GM12878 (cell line): ENCODE measurements at regions not wholly inside any gene's neighbourhood (a gene's known extent, or its start where the extent isn't known, plus 50 kb on each side); places are given as distances from the start of the nearest gene placed in this dataset.

Source experiments
- ATAC-seq: fragments of 200-7000 bp; cut with Tn5 transposase; 3 replicates; pipeline ENCODE4 v1.9.1; 2020; ENCODE audit warnings: mild to moderate bottlenecking, moderate library complexity
- BruUV-seq: library from RNA; stranded (reverse); fragments of 400-500 nt; replicated peaks from 2 replicates; lab custom pipeline; 2021; lab: Mats Ljungman, UMichigan
- CTCF ChIA-PET: fragments of 300-600 bp; sonication (Branson Sonifier 250); formaldehyde crosslinking; extraction: SDS; loops from one replicate; lab custom pipeline; 2021; ENCODE audit warnings: inconsistent platforms; lab: Yijun Ruan, JAX
- POLR2A ChIA-PET: fragments of 350-600 bp; formaldehyde crosslinking; extraction: SDS; loops from one replicate; lab custom pipeline; 2021; ENCODE audit warnings: inconsistent platforms; lab: Charles Lee
- RAD21 ChIA-PET: fragments of 300-600 bp; sonication (Branson Sonifier 250); formaldehyde crosslinking; loops from one replicate; lab custom pipeline; 2023; ENCODE audit warnings: antibody characterized with exemption; ENCODE audit not compliant: unreplicated experiment; lab: Charles Lee
- SMC1A ChIA-PET: fragments of 300-600 bp; sonication (Branson Sonifier 250); formaldehyde crosslinking; loops from one replicate; lab custom pipeline; 2023; ENCODE audit not compliant: unreplicated experiment, uncharacterized antibody; lab: Charles Lee
- DNase-seq: peaks from one replicate; pipeline ENCODE4 v3.0.0-alpha.2; 2011; ENCODE audit warnings: low read depth, low spot score
- FAIRE-seq: peaks from 3 replicates; lab custom pipeline; 2011; peaks lifted over from hg19 to GRCh38; lab: Jason Lieb, UNC
- H2AFZ ChIP-seq: 2 replicates; pipeline ENCODE4 v1.6.0; 2011; ENCODE audit warnings: low read depth, low read length, control low read depth; ENCODE audit not compliant: control insufficient read depth
- H3K27ac ChIP-seq: 2 replicates; pipeline ENCODE4 v1.5.1; 2011; ENCODE audit warnings: control low read depth; ENCODE audit not compliant: control insufficient read depth, insufficient read depth
- H3K27me3 ChIP-seq, 2 experiments: replicated peaks in 1 of 2; 2 replicates each; pipeline versions ENCODE4 v1.6.0 to v1.6.1; 2011; ENCODE audit warnings: low read length in 1 of 2; ENCODE audit not compliant: control insufficient read depth in 2 of 2, insufficient read depth in 2 of 2
- H3K36me3 ChIP-seq, 2 experiments: 2 replicates each; pipeline ENCODE4 v1.5.1; 2011; ENCODE audit warnings: low read length in 1 of 2; ENCODE audit not compliant: control insufficient read depth in 2 of 2, insufficient read depth in 2 of 2
- H3K4me1 ChIP-seq: 2 replicates; pipeline ENCODE4 v1.6.1; 2011; ENCODE audit warnings: mild to moderate bottlenecking, low read length, moderate library complexity, mixed read lengths; ENCODE audit not compliant: control insufficient read depth, insufficient read depth
- H3K4me2 ChIP-seq: 2 replicates; pipeline ENCODE4 v1.6.0; 2011; ENCODE audit warnings: control low read depth; ENCODE audit not compliant: control insufficient read depth, insufficient read depth
- H3K4me3 ChIP-seq: fragments of 200-600 bp; sonication (generic); 2 replicates; pipeline ENCODE4 v1.5.1; 2016
- H3K79me2 ChIP-seq: 2 replicates; pipeline ENCODE4 v1.6.0; 2011; ENCODE audit warnings: low read length; ENCODE audit not compliant: control insufficient read depth, insufficient read depth
- H3K9ac ChIP-seq: 2 replicates; pipeline ENCODE4 v1.8.0; 2011; ENCODE audit warnings: low read length, control low read depth, mixed read lengths; ENCODE audit not compliant: control insufficient read depth, insufficient read depth
- H3K9me3 ChIP-seq: replicated peaks from 3 replicates; pipeline ENCODE4 v1.5.1; 2011; ENCODE audit warnings: mild to moderate bottlenecking, low read length; ENCODE audit not compliant: control insufficient read depth, insufficient read depth
- H4K20me1 ChIP-seq: 2 replicates; pipeline ENCODE4 v1.6.0; 2011; ENCODE audit not compliant: control insufficient read depth, insufficient read depth
- CHD2 ChIP-seq: IDR thresholded peaks from 2 replicates; pipeline ENCODE4 v1.6.1; 2011; ENCODE audit warnings: low read depth, low read length, improper control_type of control experiment, borderline replicate concordance
- CREB1 ChIP-seq: IDR thresholded peaks from 2 replicates; pipeline ENCODE4 v1.6.1; 2012; ENCODE audit warnings: low read depth, mild to moderate bottlenecking, inconsistent platforms
- EGR1 ChIP-seq, 2 experiments: IDR thresholded peaks; 1 replicate in 1 of 2; 2 replicates in 1 of 2; pipeline ENCODE4 v1.6.1; 2011 to 2012; ENCODE audit warnings: low read depth in 2 of 2, low read length in 2 of 2, borderline replicate concordance in 1 of 2, mild to moderate bottlenecking in 1 of 2, moderate library complexity in 1 of 2
- IRF4 ChIP-seq: IDR thresholded peaks from 2 replicates; pipeline ENCODE4 v1.6.1; 2011; ENCODE audit warnings: low read depth, low read length
- JUND ChIP-seq: IDR thresholded peaks from 2 replicates; pipeline ENCODE4 v1.6.1; 2012; ENCODE audit warnings: low read depth, mild to moderate bottlenecking, low read length, improper control_type of control experiment, moderate library complexity
- KDM1A ChIP-seq: fragments of 200-600 bp; sonication (generic); IDR thresholded peaks from 2 replicates; pipeline ENCODE4 v1.6.1; 2016; ENCODE audit warnings: borderline replicate concordance
- MEF2B ChIP-seq: fragments of 450-650 bp; IDR thresholded peaks from 2 replicates; pipeline ENCODE4 v1.6.1; 2018; ENCODE audit warnings: mild to moderate bottlenecking, moderate library complexity; ENCODE audit not compliant: partially characterized antibody, poor library complexity, severe bottlenecking
- RAD21 ChIP-seq: IDR thresholded peaks from 2 replicates; pipeline ENCODE4 v1.6.1; 2011; ENCODE audit warnings: mild to moderate bottlenecking, low read depth, low read length, moderate library complexity; ENCODE audit not compliant: insufficient read depth
- RCOR1 ChIP-seq: conservative IDR thresholded peaks from 2 replicates; pipeline ENCODE4 v1.6.1; 2012; ENCODE audit warnings: low read depth, low read length, improper control_type of control experiment
- SMAD5 ChIP-seq: IDR thresholded peaks from 2 replicates; pipeline ENCODE4 v1.6.1; 2016; ENCODE audit warnings: antibody characterized with exemption, low read depth
- ZZZ3 ChIP-seq: IDR thresholded peaks from 2 replicates; pipeline ENCODE4 v1.6.1; 2011; ENCODE audit warnings: low read depth; ENCODE audit not compliant: control insufficient read depth, insufficient read length
- WGBS: methylation state at CpG from one replicate; pipeline ENCODE4 v1.1.6; 2016; ENCODE audit warnings: low lambda C conversion rate; ENCODE audit not compliant: insufficient replicate concordance, insufficient coverage; ENCODE audit errors: missing lambda C conversion rate; 5-methylcytosine and 5-hydroxymethylcytosine counted together
- in situ Hi-C: fragments of 300-500 bp; cut with MboI; formaldehyde crosslinking; loops from 9 replicates; pipeline ENCODE4 v1.14.3; 2018; ENCODE audit warnings: mixed read lengths
- intact Hi-C: fragments of 100-400 bp; cut with micrococcal nuclease; formaldehyde crosslinking; loops from one replicate; pipeline ENCODE4 v1.14.2; 2022; ENCODE audit not compliant: unreplicated experiment
- TF ChIP-seq, protein P1 (sequence below): fragments of 450-650 bp; IDR thresholded peaks from 2 replicates; pipeline ENCODE4 v1.6.1; 2017; ENCODE audit warnings: mild to moderate bottlenecking
- TF ChIP-seq, protein P2 (sequence below): fragments of 150-350 bp; IDR thresholded peaks from 2 replicates; pipeline ENCODE4 v1.6.1; 2016; ENCODE audit warnings: low read depth, low read length

DNA sequence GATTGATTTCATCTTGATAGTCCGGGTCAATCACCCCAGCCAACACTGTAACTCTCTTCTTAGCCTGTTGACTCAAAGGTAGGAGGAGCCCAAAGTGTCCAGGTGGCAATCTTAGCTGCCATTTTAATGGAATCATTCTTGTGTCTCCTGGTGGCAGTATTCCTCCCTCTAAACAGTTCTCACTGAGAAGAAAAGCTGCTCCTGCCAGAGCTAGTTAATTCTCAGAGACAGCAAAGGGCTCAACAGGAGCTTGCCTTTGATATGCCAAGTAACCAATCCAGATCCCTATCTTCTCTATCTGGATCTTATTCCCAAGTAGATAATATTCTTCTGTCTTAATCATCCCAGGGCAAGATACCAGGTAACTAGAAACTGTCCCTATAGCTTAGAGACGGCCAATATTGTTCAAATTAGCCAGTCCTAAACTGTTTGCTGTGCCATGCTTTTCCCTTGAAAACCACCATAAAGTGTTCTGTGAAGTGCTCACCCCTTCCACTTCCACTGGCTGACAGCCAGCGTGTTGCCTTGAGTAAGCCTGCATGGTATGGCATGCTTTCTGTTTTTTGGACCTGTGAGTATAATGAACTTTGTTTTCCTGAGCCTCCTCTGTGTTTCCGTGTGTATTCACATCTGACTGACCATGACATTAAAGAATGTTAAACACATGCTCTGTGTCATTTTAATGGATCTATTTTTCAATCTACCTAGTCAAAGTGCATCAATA lies 463.7 kb upstream of the SLITRK5 start:
- Histone ChIP-seq H3K36me3 (no peaks in the 10 kb centered on the region), H3K9me3 (no peaks in the 10 kb centered on the region), H2AFZ (no peak overlapping the region), H3K79me2 (no peaks in the 10 kb centered on the region), H4K20me1 (no peaks in the 10 kb centered on the region), H3K27ac (no peak overlapping the region), H3K4me2 (no peak overlapping the region), H3K9ac (no peak overlapping the region), H3K27me3 (no peaks in the 10 kb centered on the region), H3K4me1 (no peaks in the 10 kb centered on the region), H3K4me3 (no peak overlapping the region)
- WGBS, result 0% methylated on average over 4 of the region's 4 CpGs
- TF ChIP-seq IRF4 (no peak), CHD2 (no peak), CREB1 (no peak), SMAD5 (no peak)
- POLR2A ChIA-PET, result no interaction called here
- in situ Hi-C loops (no loop called here), intact Hi-C loops (no loop called here)
- no TSS peak for BruUV-seq
- SMC1A ChIA-PET, result no interaction called here
- RAD21 ChIA-PET, result no interaction called here
- FAIRE-seq, result no peak
- DNase-seq, result no peak
- no peak for ATAC-seq
- CTCF ChIA-PET, result interaction anchor here (0.9 kb wide), 1 partner anchor 10 kb away, joined by 3 read pairs; no protein-coding TSS in a partner anchor

DNA sequence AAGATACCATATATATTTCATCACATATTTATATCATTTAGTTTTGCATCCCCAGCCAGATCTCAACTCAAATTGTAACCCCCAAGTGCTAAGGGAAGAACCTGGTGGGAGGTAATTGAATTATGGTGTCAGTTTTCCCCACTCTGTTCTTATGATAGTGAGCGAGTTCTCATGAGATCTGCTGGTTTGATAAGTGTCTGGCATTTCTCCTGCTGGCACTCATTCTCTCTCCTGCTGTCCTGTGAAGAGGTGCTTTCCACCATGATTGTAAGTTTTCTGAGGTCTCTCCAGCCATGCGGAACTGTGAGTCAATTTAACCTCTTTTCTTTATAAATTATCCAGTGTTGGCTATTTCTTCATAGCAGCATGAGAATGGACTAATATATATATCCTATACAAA lies 462.5 kb upstream of the SLITRK5 start:
- BruUV-seq, result no TSS peak
- Histone ChIP-seq H4K20me1 (no peaks in the 10 kb centered on the region), H3K36me3 (no peaks in the 10 kb centered on the region), H2AFZ (no peak overlapping the region), H3K9ac (no peak overlapping the region), H3K4me3 (no peak overlapping the region), H3K79me2 (no peaks in the 10 kb centered on the region), H3K4me2 (no peak overlapping the region), H3K4me1 (no peaks in the 10 kb centered on the region), H3K27ac (no peak overlapping the region), H3K9me3 (no peaks in the 10 kb centered on the region), H3K27me3 (no peaks in the 10 kb centered on the region)
- WGBS, result 38% methylated on average over 2 of the region's 2 CpGs
- FAIRE-seq (no peak), ATAC-seq (no peak), DNase-seq (no peak)
- intact Hi-C loops, result no loop called here
- ChIA-PET RAD21 (no interaction called here), SMC1A (no interaction called here), CTCF (no interaction called here), POLR2A (no interaction called here)
- in situ Hi-C loops, result no loop called here
- TF ChIP-seq RAD21, result no peak
- TF ChIP-seq, protein P1, sequence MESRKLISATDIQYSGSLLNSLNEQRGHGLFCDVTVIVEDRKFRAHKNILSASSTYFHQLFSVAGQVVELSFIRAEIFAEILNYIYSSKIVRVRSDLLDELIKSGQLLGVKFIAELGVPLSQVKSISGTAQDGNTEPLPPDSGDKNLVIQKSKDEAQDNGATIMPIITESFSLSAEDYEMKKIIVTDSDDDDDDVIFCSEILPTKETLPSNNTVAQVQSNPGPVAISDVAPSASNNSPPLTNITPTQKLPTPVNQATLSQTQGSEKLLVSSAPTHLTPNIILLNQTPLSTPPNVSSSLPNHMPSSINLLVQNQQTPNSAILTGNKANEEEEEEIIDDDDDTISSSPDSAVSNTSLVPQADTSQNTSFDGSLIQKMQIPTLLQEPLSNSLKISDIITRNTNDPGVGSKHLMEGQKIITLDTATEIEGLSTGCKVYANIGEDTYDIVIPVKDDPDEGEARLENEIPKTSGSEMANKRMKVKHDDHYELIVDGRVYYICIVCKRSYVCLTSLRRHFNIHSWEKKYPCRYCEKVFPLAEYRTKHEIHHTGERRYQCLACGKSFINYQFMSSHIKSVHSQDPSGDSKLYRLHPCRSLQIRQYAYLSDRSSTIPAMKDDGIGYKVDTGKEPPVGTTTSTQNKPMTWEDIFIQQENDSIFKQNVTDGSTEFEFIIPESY, result no peak
- TF ChIP-seq MEF2B, result no peak
- no peak for TF ChIP-seq KDM1A
- no peak for TF ChIP-seq JUND
- TF ChIP-seq EGR1 (IDR thresholded peaks at IDR 0.05; ENCODE audit: borderline replicate concordance in 1 of 2, low read depth in 2 of 2, low read length in 2 of 2), result no peak
- no peak for TF ChIP-seq RCOR1
- TF ChIP-seq, protein P2, sequence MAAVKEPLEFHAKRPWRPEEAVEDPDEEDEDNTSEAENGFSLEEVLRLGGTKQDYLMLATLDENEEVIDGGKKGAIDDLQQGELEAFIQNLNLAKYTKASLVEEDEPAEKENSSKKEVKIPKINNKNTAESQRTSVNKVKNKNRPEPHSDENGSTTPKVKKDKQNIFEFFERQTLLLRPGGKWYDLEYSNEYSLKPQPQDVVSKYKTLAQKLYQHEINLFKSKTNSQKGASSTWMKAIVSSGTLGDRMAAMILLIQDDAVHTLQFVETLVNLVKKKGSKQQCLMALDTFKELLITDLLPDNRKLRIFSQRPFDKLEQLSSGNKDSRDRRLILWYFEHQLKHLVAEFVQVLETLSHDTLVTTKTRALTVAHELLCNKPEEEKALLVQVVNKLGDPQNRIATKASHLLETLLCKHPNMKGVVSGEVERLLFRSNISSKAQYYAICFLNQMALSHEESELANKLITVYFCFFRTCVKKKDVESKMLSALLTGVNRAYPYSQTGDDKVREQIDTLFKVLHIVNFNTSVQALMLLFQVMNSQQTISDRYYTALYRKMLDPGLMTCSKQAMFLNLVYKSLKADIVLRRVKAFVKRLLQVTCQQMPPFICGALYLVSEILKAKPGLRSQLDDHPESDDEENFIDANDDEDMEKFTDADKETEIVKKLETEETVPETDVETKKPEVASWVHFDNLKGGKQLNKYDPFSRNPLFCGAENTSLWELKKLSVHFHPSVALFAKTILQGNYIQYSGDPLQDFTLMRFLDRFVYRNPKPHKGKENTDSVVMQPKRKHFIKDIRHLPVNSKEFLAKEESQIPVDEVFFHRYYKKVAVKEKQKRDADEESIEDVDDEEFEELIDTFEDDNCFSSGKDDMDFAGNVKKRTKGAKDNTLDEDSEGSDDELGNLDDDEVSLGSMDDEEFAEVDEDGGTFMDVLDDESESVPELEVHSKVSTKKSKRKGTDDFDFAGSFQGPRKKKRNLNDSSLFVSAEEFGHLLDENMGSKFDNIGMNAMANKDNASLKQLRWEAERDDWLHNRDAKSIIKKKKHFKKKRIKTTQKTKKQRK, result no peak
- no peak for TF ChIP-seq ZZZ3
